Keratinocyte (primary cell): ENCODE measurements at regions not wholly inside any gene's neighbourhood (a gene's known extent, or its start where the extent isn't known, plus 50 kb on each side); places are given as distances from the start of the nearest gene placed in this dataset.

Experiments
- DNase-seq: peaks from one replicate; pipeline ENCODE4 v3.0.0-alpha.2; 2011; ENCODE audit warnings: low read depth, missing footprints, low spot score
- FAIRE-seq: peaks from 2 replicates; lab custom pipeline; 2011; peaks lifted over from hg19 to GRCh38; lab: Jason Lieb, UNC
- H2AFZ ChIP-seq: 2 replicates; pipeline ENCODE4 v1.6.0; 2012; ENCODE audit warnings: low read length, control low read depth, inconsistent platforms; ENCODE audit not compliant: control insufficient read depth
- H3K27ac ChIP-seq: 2 replicates; pipeline ENCODE4 v1.5.1; 2011; ENCODE audit warnings: low read length; ENCODE audit not compliant: control insufficient read depth, insufficient read depth
- H3K27me3 ChIP-seq: 3 replicates; pipeline ENCODE4 v1.6.0; 2011; ENCODE audit warnings: low read length; ENCODE audit not compliant: control insufficient read depth, insufficient read depth; ENCODE audit errors: extremely low read depth
- H3K36me3 ChIP-seq, 2 experiments: 2 replicates in 1 of 2; 3 replicates in 1 of 2; pipeline ENCODE4 v1.5.1; 2011; ENCODE audit warnings: low read length in 2 of 2, mild to moderate bottlenecking in 1 of 2; ENCODE audit not compliant: control insufficient read depth in 2 of 2, insufficient read depth in 2 of 2; ENCODE audit errors: extremely low read depth in 1 of 2
- H3K4me1 ChIP-seq: 3 replicates; pipeline ENCODE4 v1.5.1; 2011; ENCODE audit warnings: low read length; ENCODE audit not compliant: control insufficient read depth, insufficient read depth; ENCODE audit errors: extremely low read depth
- H3K4me2 ChIP-seq: 3 replicates; pipeline ENCODE4 v1.6.0; 2011; ENCODE audit warnings: low read depth, low read length; ENCODE audit not compliant: control insufficient read depth, insufficient read depth; ENCODE audit errors: extremely low read depth
- H3K4me3 ChIP-seq, 3 experiments: fragments of 200-600 bp in 1 of 3; sonication (generic) in 1 of 3; 2 replicates in 2 of 3; 3 replicates in 1 of 3; pipeline ENCODE4 v1.5.1; 2011 to 2016; ENCODE audit warnings: low read length in 3 of 3, mild to moderate bottlenecking in 3 of 3, control low read depth in 2 of 3, inconsistent platforms in 1 of 3, low read depth in 1 of 3, mixed read lengths in 1 of 3, mixed run types in 1 of 3, moderate library complexity in 1 of 3; ENCODE audit not compliant: control insufficient read depth in 2 of 3, insufficient read depth in 2 of 3; ENCODE audit errors: extremely low read depth in 1 of 3
- H3K79me2 ChIP-seq: 2 replicates; pipeline ENCODE4 v1.6.0; 2012; ENCODE audit warnings: low read length; ENCODE audit not compliant: control insufficient read depth, insufficient read depth
- H3K9ac ChIP-seq: 3 replicates; pipeline ENCODE4 v1.6.0; 2011; ENCODE audit warnings: low read length; ENCODE audit not compliant: control insufficient read depth, insufficient read depth; ENCODE audit errors: extremely low read depth
- H3K9me1 ChIP-seq: 3 replicates; pipeline ENCODE4 v1.6.0; 2011; ENCODE audit warnings: low read length; ENCODE audit not compliant: control insufficient read depth, insufficient read depth; ENCODE audit errors: extremely low read depth
- H3K9me3 ChIP-seq: 2 replicates; pipeline ENCODE4 v1.5.1; 2012; ENCODE audit warnings: low read depth, low read length; ENCODE audit not compliant: control insufficient read depth
- H4K20me1 ChIP-seq: 3 replicates; pipeline ENCODE4 v1.6.0; 2011; ENCODE audit warnings: low read length; ENCODE audit not compliant: control insufficient read depth, insufficient read depth; ENCODE audit errors: extremely low read depth
- CTCF ChIP-seq, 3 experiments: IDR thresholded peaks in 1 of 3; conservative IDR thresholded peaks in 1 of 3; optimal IDR thresholded peaks in 1 of 3; 2 replicates in 2 of 3; 3 replicates in 1 of 3; pipeline versions ENCODE3 to v1.5.1; 2011; ENCODE audit warnings: low read length in 3 of 3, mild to moderate bottlenecking in 3 of 3, moderate library complexity in 2 of 3, control low read depth in 1 of 3, inconsistent platforms in 1 of 3; ENCODE audit not compliant: insufficient read depth in 2 of 3; ENCODE audit errors: extremely low read depth in 1 of 3
- EZH2 ChIP-seq: IDR thresholded peaks from one replicate; pipeline ENCODE4 v1.6.1; 2012; ENCODE audit warnings: inconsistent platforms, mild to moderate bottlenecking, low read length, moderate library complexity
- dilution Hi-C: fragments of 300-500 bp; cut with MboI; formaldehyde crosslinking; loops from one replicate; pipeline ENCODE4 v1.7.0; 2020; ENCODE audit warnings: low sequenced_read_pairs; ENCODE audit not compliant: extremely low pct_ligation_motif_present

DNA sequence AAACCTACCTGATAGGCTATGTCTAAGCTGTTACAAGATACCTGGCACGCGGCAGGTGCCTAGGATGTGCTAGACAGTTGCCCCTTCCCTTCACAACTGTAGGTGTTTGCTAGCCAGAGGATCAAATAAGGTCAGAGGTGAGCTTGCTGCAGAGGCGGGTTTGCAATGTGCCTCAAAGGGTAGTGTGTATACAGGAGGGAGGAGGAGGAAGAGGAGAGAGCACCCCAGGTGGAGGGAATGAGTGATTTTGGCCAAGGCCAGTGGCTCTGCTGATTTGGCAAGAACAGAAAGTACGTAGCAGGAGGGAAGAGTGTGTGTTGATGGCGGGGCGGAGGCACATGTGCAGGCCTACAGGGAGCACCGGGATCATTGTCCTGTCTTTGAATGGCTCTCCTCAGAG lies 236.5 kb downstream of the HAUS1 start:
- H3K9ac ChIP-seq = no peak overlapping the region
- TF ChIP-seq CTCF (optimal IDR thresholded peaks at IDR 0.05 in 1 of 3, IDR thresholded peaks at IDR 0.05 in 1 of 3, conservative IDR thresholded peaks at IDR 0.05 in 1 of 3; ENCODE audit: extremely low read depth in 1 of 3, insufficient read depth in 2 of 3, low read length in 3 of 3) = no peak
- no peak for TF ChIP-seq EZH2
- no peaks in the 10 kb centered on the region for H4K20me1 ChIP-seq
- no peaks in the 10 kb centered on the region for H3K36me3 ChIP-seq
- H3K4me2 ChIP-seq = no peak overlapping the region
- H3K4me3 ChIP-seq = no peak overlapping the region
- no peak for DNase-seq
- H3K9me3 ChIP-seq = no peaks in the 10 kb centered on the region
- no peak overlapping the region for H3K27ac ChIP-seq
- no peaks in the 10 kb centered on the region for H3K79me2 ChIP-seq
- peaks cover 15% of the 10 kb centered on the region for H3K4me1 ChIP-seq
- H3K27me3 ChIP-seq = no peaks in the 10 kb centered on the region
- dilution Hi-C loops = no loop called here
- no peak for FAIRE-seq
- no peak overlapping the region for H2AFZ ChIP-seq
- no peaks in the 10 kb centered on the region for H3K9me1 ChIP-seq

GRCh38 chr18:46341986-46342525 lies 237.9 kb downstream of the HAUS1 start:
- no peak overlapping the region for H3K9ac ChIP-seq
- no peaks in the 10 kb centered on the region for H3K36me3 ChIP-seq
- H3K9me3 ChIP-seq = no peaks in the 10 kb centered on the region
- no peak overlapping the region for H3K4me2 ChIP-seq
- no peaks in the 10 kb centered on the region for H4K20me1 ChIP-seq
- H3K79me2 ChIP-seq = no peaks in the 10 kb centered on the region
- FAIRE-seq (no peak), DNase-seq (no peak)
- no peaks in the 10 kb centered on the region for H3K9me1 ChIP-seq
- no peak overlapping the region for H3K4me3 ChIP-seq
- no peak overlapping the region for H3K27ac ChIP-seq
- no peak for TF ChIP-seq EZH2
- no peak for TF ChIP-seq CTCF (optimal IDR thresholded peaks at IDR 0.05 in 1 of 3, IDR thresholded peaks at IDR 0.05 in 1 of 3, conservative IDR thresholded peaks at IDR 0.05 in 1 of 3; ENCODE audit: extremely low read depth in 1 of 3, insufficient read depth in 2 of 3, low read length in 3 of 3)
- H3K4me1 ChIP-seq = peaks cover 6% of the 10 kb centered on the region
- H3K27me3 ChIP-seq = no peaks in the 10 kb centered on the region
- dilution Hi-C loops = no loop called here
- no peak overlapping the region for H2AFZ ChIP-seq
